Thyroid gland (tissue), 4 donors: ENCODE measurements at regions not wholly inside any gene's neighbourhood (a gene's known extent, or its start where the extent isn't known, plus 50 kb on each side); places are given as distances from the start of the nearest gene placed in this dataset.

ENCODE experiments used
- CTCF ChIP-seq, 6 experiments: fragments of 200-600 bp in 3 of 6; fragments of 450-650 bp in 3 of 6; sonication (generic) in 3 of 6; IDR thresholded peaks; one replicate each; pipeline ENCODE4 v1.5.1; 2016 to 2019; ENCODE audit warnings: antibody characterized with exemption in 6 of 6, mild to moderate bottlenecking in 2 of 6, inconsistent platforms in 1 of 6, moderate library complexity in 1 of 6
- POLR2A ChIP-seq, 2 donors: fragments of 450-650 bp; IDR thresholded peaks; one replicate each; pipeline ENCODE4 v1.6.1; 2017; ENCODE audit warnings: antibody characterized with exemption in 2 of 2, mild to moderate bottlenecking in 2 of 2, moderate library complexity in 1 of 2

DNA sequence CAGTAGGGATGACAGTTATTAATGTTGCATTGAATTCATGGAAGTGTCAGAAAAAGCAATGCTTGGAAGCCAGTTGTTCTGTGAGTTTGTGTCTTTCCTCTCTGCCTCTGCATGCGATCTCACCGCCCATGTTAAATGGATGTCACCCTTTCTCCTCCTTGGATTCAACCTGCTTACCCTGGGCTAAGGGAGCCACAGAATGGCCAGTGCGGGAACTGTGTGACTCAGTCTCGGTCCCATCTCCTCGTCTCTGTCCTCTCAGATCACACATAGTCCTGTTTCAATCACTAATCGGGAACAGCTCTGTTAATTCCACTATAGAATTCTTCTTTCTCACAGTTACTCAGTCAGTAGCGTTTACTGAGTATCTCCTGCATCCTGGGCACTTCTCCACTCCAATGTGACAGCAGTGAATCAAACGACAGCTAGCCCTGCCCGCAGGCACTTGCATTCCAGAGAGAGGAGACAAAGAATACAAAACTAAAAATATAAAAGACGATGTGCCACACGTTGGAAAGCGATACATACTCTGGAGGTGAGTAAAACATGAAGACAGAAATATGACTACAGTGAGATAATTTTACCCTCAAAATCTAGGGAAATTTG, 53.6 kb upstream of the TLR3 start:
- TF ChIP-seq POLR2A (IDR thresholded peaks at IDR 0.05) (no peak), CTCF (IDR thresholded peaks at IDR 0.05) (no peak)
